Duodenal mucosa (tissue), 2 donors: ENCODE measurements at regions not wholly inside any gene's neighbourhood (a gene's known extent, or its start where the extent isn't known, plus 50 kb on each side); places are given as distances from the start of the nearest gene placed in this dataset.
A peak's percentile ranks its signal among the peaks of the same experiment; 100 is the strongest.
"Not testable (repeated sequence)": the region's sequence is repeated elsewhere in the genome, so short reads cannot be mapped to it uniquely, and the experiment has no call there.

ENCODE experiments used
- H3K27ac ChIP-seq: one replicate; pipeline ENCODE4 v1.7.0; 2013; ENCODE audit warnings: low read depth, low read length
- H3K27me3 ChIP-seq, 2 donors: one replicate each; pipeline ENCODE4 v1.7.0; 2013; ENCODE audit warnings: low read length in 2 of 2, control low read depth in 1 of 2; ENCODE audit not compliant: insufficient read depth in 2 of 2, control insufficient read depth in 1 of 2
- H3K36me3 ChIP-seq, 2 donors: one replicate each; pipeline ENCODE4 v1.7.0; 2013; ENCODE audit warnings: low read length in 2 of 2, control low read depth in 1 of 2; ENCODE audit not compliant: insufficient read depth in 2 of 2, control insufficient read depth in 1 of 2
- H3K4me1 ChIP-seq, 2 donors: one replicate each; pipeline ENCODE4 v1.7.0; 2013; ENCODE audit warnings: low read length in 2 of 2, control low read depth in 1 of 2; ENCODE audit not compliant: insufficient read depth in 2 of 2, control insufficient read depth in 1 of 2
- H3K4me3 ChIP-seq, 2 donors: one replicate each; pipeline ENCODE4 v1.7.0; 2013; ENCODE audit warnings: low read length in 2 of 2, low read depth in 1 of 2
- H3K9ac ChIP-seq, 2 donors: one replicate each; pipeline ENCODE4 v1.7.0; 2013; ENCODE audit warnings: low read length in 2 of 2, low read depth in 1 of 2
- H3K9me3 ChIP-seq, 2 donors: one replicate each; pipeline ENCODE4 v1.7.0; 2013; ENCODE audit warnings: low read length in 2 of 2, control low read depth in 1 of 2; ENCODE audit not compliant: control insufficient read depth in 1 of 2

- no peaks in the 10 kb centered on the region for H3K9me3 ChIP-seq
- no peak overlapping the region for H3K4me3 ChIP-seq
- no peaks in the 10 kb centered on the region for H3K4me1 ChIP-seq
- no peak overlapping the region for H3K9ac ChIP-seq
- no peaks in the 10 kb centered on the region for H3K36me3 ChIP-seq
- H3K27me3 ChIP-seq = no peaks in the 10 kb centered on the region
- no peak overlapping the region for H3K27ac ChIP-seq
These were observed 78.3 kb upstream of the RGS1 start for GRCh38 chr1:192497214-192497794.

DNA sequence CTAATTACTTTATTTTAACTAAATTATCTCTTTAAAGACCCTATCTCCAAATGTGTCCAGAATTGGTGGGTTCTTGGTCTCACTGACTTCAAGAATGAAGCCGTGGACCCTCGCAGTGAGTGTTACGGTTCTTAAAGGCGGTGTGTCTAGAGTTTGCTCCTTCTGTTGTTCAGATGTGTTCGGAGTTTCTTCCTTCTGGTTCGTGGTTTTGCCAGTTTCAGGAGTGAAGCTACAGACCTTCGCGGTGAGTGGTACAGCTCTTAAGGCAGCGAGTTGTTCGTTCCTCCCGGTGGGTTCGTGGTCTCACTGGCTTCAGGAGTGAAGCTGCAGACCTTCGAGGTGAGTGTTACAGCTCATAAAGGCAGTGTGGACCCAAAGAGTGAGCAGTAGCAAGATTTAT, 77.5 kb upstream of the RGS1 start:
- not testable (repeated sequence) for H3K36me3 ChIP-seq, H3K9ac ChIP-seq, H3K4me3 ChIP-seq, H3K4me1 ChIP-seq, H3K27me3 ChIP-seq, H3K27ac ChIP-seq, H3K9me3 ChIP-seq

- not testable (repeated sequence) for H3K9ac ChIP-seq, H3K27me3 ChIP-seq, H3K9me3 ChIP-seq, H3K4me3 ChIP-seq, H3K36me3 ChIP-seq, H3K4me1 ChIP-seq, H3K27ac ChIP-seq
These were observed 76.5 kb upstream of the RGS1 start for GRCh38 chr1:192499061-192499581.

GRCh38 chr1:192500541-192500940, 75.0 kb upstream of the RGS1 start:
- not testable (repeated sequence) for H3K9ac ChIP-seq, H3K27me3 ChIP-seq, H3K27ac ChIP-seq, H3K4me3 ChIP-seq, H3K36me3 ChIP-seq, H3K9me3 ChIP-seq, H3K4me1 ChIP-seq

- no peak overlapping the region for H3K9ac ChIP-seq
- H3K4me3 ChIP-seq = no peak overlapping the region
- H3K4me1 ChIP-seq = no peaks in the 10 kb centered on the region
- H3K36me3 ChIP-seq = no peaks in the 10 kb centered on the region
- H3K27ac ChIP-seq = no peak overlapping the region
- no peaks in the 10 kb centered on the region for H3K27me3 ChIP-seq
- no peaks in the 10 kb centered on the region for H3K9me3 ChIP-seq
These were observed 68.8 kb upstream of the RGS1 start for GRCh38 chr1:192506741-192507155.

DNA sequence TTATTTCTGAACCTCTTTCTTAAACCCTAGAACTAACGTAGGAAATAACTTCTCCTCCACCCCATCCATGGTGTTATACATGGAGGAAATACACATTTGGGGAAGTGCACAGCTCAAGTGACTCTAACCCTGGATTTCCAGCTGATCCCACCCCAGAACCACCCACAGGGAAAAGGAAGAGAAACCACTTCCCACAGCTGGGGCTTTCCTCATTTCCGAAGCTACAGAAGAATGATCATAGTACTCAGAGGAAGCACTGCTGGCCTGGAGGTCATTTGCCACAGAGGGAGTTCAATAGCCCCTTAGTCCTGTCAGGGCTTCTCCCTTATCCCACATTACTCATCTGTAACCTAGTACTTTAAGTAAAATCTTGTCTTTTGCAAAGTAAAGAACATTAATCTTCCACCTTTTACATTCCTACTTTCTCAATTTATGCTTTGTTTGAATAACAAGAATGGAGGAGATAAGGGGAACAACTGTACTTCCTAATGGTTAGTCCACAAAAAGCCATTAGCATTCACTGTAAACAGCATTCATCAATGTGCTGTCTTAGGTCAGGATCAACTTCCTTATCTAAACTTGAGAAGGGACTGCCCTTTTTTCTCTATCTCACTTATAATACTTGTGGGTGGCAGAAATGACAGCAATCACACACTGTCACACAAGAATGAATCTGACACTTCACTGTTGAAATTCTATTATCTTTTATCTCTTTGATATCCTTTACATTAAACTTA, 63.0 kb upstream of the RGS1 start:
- Histone ChIP-seq H3K9ac (no peak overlapping the region), H3K27me3 (no peaks in the 10 kb centered on the region), H3K4me1 (peaks cover 0 to 9% of the 10 kb centered on the region in 2 donors), H3K27ac (no peak overlapping the region), H3K4me3 (no peak overlapping the region), H3K9me3 (no peaks in the 10 kb centered on the region), H3K36me3 (no peaks in the 10 kb centered on the region)

- no peak overlapping the region for H3K9ac ChIP-seq
- no peaks in the 10 kb centered on the region for H3K36me3 ChIP-seq
- no peaks in the 10 kb centered on the region for H3K9me3 ChIP-seq
- peaks cover 0 to 10% of the 10 kb centered on the region in 2 donors for H3K4me1 ChIP-seq
- no peaks in the 10 kb centered on the region for H3K27me3 ChIP-seq
- no peak overlapping the region for H3K4me3 ChIP-seq
- H3K27ac ChIP-seq = no peak overlapping the region
These were observed 62.4 kb upstream of the RGS1 start for GRCh38 chr1:192513196-192513595.

DNA sequence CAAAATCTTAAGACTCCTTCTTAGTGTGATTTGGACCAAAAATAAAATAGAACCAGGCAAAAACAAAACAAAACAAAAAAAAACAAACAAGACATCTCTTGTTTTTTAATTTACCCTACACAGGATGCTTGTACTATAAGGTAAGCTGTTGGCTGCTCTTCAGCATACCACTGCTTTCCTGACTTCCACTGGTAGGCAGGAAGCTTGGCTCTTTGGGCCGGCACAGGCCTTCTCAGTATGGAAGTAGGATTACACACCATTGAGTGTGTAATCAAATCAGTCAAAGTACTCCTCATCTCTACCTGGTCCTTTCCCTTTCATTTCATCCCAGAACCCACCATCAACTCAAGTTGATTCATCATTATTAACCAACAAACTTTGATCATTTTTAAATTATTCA, 61.9 kb upstream of the RGS1 start:
- no peaks in the 10 kb centered on the region for H3K27me3 ChIP-seq
- no peak overlapping the region for H3K9ac ChIP-seq
- no peak overlapping the region for H3K27ac ChIP-seq
- no peaks in the 10 kb centered on the region for H3K9me3 ChIP-seq
- H3K36me3 ChIP-seq = no peaks in the 10 kb centered on the region
- peaks cover 0 to 10% of the 10 kb centered on the region in 2 donors for H3K4me1 ChIP-seq
- H3K4me3 ChIP-seq = no peak overlapping the region

DNA sequence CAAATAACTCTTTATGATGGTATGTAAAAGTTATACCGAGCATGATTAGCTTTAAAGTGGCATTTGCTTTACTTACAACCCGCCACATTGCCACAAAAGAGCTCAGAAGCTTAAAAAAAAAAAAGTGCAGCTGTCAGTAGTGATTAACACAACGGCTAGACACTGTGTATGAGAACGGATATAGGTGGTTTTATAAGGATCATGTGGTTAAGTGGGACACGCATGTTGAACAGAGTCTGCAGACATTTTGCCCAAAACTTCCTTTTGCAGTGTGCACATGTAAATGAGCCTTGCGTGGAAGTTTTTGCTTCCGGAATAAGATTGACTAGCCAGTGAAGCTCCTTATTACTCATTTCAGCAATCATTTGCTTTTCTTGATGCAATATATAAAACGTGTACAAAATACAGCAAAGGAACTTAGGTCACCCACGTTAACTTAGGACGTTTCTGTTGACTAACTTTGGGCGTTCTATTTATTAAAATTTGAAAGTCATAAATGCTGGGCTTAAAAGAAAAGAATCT, 58.7 kb upstream of the RGS1 start:
- H3K27ac ChIP-seq = no peak overlapping the region
- no peaks in the 10 kb centered on the region for H3K36me3 ChIP-seq
- no peaks in the 10 kb centered on the region for H3K27me3 ChIP-seq
- no peaks in the 10 kb centered on the region for H3K9me3 ChIP-seq
- H3K9ac ChIP-seq = no peak overlapping the region
- H3K4me3 ChIP-seq = peak overlapping the region; percentile 11 to 25
- H3K4me1 ChIP-seq = peaks cover 0 to 10% of the 10 kb centered on the region in 2 donors

DNA sequence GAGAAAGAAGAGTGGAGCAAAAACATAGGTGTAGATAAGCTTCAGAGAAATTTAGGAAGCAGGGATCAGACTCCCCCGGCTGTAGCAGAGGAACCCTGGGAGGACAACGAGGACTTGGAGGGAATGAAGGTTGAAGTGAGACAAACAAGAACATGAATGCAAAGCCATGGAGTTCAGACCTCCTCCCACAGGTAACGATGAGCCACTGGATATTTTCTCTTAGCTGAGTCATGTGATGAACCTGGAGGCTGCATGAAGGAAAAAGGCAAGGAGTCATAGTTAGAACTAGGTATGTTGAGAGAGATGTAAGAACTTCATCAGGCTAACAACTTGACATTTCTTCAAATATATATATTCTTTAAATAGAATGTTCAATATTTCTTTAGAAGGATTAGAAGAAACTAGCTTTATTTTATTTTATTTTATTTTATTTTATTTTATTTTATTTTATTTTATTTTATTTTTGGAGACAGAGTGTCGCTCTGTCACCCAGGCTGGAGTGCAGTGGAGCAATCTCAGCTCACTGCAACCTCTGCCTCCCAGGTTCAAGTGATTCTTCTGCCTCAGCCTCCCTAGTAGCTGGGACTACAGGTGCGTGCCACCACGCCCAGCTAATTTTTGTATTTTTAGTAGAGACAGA, 57.7 kb upstream of the RGS1 start:
- not testable (repeated sequence) for H3K27me3 ChIP-seq, H3K9me3 ChIP-seq, H3K27ac ChIP-seq, H3K9ac ChIP-seq, H3K4me1 ChIP-seq, H3K36me3 ChIP-seq, H3K4me3 ChIP-seq
